ENCODE measurements at regions not wholly inside any gene's neighbourhood (a gene's known extent, or its start where the extent isn't known, plus 50 kb on each side); places are given as distances from the start of the nearest gene placed in this dataset.
"Not testable (repeated sequence)": the region's sequence is repeated elsewhere in the genome, so short reads cannot be mapped to it uniquely, and the experiment has no call there.

DNA sequence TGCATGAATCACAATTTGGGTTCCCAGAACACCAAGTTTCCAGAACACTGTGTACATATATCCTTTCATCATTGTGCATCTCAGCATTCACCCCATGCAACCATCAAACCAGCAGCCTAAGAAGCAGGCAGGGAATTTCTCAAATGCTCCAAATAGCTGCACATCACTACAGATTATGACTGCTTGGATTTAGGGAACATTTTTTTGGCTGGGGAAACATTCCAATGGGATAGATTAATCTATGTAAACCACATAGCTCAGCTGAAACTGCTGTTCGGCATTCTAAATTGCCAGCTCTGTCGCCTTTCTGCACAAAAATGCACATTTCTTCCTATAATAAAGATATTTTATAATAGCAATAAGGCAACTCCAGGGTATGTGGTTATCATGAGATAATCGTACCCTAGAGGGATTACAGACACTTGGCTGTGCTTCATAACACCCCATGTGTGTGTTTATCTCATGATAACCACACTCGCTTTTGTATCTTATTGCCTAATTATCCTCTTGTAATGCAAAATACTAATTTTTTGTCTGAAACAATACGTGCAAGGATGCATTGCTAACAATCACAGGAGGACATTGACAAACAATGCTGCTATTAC lies 483.7 kb upstream of the DPH6 start:
- TF ChIP-seq, protein P1, sequence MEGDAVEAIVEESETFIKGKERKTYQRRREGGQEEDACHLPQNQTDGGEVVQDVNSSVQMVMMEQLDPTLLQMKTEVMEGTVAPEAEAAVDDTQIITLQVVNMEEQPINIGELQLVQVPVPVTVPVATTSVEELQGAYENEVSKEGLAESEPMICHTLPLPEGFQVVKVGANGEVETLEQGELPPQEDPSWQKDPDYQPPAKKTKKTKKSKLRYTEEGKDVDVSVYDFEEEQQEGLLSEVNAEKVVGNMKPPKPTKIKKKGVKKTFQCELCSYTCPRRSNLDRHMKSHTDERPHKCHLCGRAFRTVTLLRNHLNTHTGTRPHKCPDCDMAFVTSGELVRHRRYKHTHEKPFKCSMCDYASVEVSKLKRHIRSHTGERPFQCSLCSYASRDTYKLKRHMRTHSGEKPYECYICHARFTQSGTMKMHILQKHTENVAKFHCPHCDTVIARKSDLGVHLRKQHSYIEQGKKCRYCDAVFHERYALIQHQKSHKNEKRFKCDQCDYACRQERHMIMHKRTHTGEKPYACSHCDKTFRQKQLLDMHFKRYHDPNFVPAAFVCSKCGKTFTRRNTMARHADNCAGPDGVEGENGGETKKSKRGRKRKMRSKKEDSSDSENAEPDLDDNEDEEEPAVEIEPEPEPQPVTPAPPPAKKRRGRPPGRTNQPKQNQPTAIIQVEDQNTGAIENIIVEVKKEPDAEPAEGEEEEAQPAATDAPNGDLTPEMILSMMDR (IDR thresholded peaks at IDR 0.05): no peak
- no peak for TF ChIP-seq POLR2A (IDR thresholded peaks at IDR 0.05)
- intact Hi-C loops (cut with DNase I): loop anchor here in 1 of 2 donors (10.0 kb wide), 1 partner anchor 385 kb away; no protein-coding TSS in a partner anchor
- DNase-seq: no peak
- no peak overlapping the region for H3K4me3 ChIP-seq
- no peaks in the 10 kb centered on the region for H3K4me1 ChIP-seq (replicated peaks in 1 of 2)
- 70 to 76% (median 73%) methylated on average over 5 of the region's 5 CpGs for WGBS, 4 donors
- no peaks in the 10 kb centered on the region for H3K36me3 ChIP-seq (replicated peaks in 1 of 2)
- no peaks in the 10 kb centered on the region for H3K27me3 ChIP-seq
- H3K9me3 ChIP-seq (replicated peaks in 1 of 3): no peaks in the 10 kb centered on the region
- no peak overlapping the region for H3K27ac ChIP-seq

DNA sequence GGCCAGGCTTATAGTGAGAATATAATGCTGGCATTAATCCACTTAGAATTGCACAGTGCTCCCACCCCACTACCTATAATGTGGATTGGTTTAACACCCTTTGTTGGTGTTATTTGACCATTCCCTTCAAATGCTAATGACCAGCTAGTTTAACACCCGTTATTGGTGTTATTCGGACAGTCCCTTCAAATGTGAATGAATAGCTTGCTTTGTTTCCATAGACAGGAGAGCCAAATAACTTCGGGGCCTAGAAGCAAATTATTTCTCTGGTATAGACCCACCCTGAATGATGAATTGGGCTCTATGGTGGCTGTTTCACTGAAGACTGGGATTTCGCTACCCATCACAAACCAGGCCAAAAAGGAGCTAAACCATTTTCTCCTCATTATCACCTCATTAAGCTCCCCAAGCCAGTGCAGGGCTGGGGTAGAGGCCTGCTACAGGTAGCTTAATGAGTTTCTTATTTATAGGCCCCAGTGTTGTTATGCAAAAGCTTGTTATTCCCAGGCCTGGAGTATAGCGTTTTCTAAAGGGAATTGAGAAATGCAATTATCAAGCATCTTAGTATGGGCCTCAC lies 494.1 kb upstream of the DPH6 start:
- Histone ChIP-seq H3K27me3 (no peaks in the 10 kb centered on the region), H3K27ac (no peak overlapping the region), H3K4me3 (no peak overlapping the region), H3K4me1 (replicated peaks in 1 of 2) (no peaks in the 10 kb centered on the region), H3K36me3 (replicated peaks in 1 of 2) (no peaks in the 10 kb centered on the region), H3K9me3 (replicated peaks in 1 of 3) (no peaks in the 10 kb centered on the region)
- 77 to 86% (median 84%) methylated on average over 5 of the region's 5 CpGs for WGBS, 4 donors
- intact Hi-C loops (cut with DNase I): no loop called here
- DNase-seq: no peak
- TF ChIP-seq POLR2A (IDR thresholded peaks at IDR 0.05): no peak
- TF ChIP-seq, protein P1 (IDR thresholded peaks at IDR 0.05): no peak

DNA sequence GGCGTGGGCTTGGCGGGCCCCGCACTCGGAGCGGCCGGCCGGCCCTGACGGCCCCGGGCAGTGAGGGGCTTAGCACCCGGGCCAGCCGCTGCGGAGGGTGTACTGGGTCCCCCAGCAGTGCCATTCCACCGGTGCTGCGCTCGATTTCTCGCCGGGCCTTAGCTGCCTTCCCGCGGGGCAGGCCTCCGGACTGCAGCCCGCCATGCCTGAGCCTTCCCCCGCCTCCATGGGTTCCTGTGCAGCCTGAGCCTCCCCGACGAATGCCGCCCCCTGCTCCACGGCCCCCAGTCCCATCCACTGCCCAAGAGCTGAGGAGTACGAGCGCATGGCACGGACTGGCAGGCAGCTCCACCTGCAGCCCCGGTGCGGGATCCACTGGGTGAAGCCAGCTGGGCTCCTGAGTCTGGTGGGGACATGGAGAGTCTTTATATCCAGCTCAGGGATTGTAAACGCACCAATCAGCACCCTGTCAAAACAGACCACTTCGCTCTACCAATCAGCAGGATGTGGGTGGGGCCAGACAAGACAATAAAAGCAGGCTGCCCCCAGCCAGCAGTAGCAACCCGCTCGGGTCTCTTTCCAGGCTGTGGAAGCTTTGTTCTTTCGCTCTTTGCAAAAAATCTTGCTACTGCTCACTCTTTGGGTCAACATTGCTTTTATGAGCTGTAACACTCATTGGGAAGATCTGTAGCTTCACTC lies 501.2 kb upstream of the DPH6 start:
- intact Hi-C loops (cut with DNase I); DNase-seq; H3K9me3 ChIP-seq (replicated peaks in 1 of 3); H3K27ac ChIP-seq; H3K4me3 ChIP-seq; H3K4me1 ChIP-seq (replicated peaks in 1 of 2); H3K36me3 ChIP-seq (replicated peaks in 1 of 2); H3K27me3 ChIP-seq: not testable (repeated sequence)
- 90 to 94% (median 92%) methylated on average over 20 to 36 of the region's 36 CpGs for WGBS, 4 donors

DNA sequence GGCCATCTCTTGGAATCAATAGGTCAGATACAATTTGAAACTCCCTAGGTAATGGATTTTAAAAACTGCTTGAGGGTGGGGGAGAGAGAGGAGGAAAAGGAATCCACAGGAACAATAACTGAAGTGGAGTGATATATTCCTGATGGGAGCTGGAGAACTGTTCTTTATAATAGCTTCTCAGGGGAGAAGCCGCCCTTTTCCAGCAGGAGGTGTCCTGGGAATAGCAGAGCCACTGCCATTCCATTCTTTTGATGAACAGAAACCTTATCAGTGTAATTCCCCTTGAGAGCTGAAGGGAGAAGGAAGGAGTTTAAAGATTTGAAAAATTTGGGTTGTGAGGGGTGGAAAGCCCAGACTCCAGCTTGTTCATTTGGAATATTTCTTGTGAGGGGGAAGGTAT lies 504.9 kb upstream of the DPH6 start:
- H3K27me3 ChIP-seq: no peaks in the 10 kb centered on the region
- H3K36me3 ChIP-seq (replicated peaks in 1 of 2): no peaks in the 10 kb centered on the region
- H3K27ac ChIP-seq: no peak overlapping the region
- intact Hi-C loops (cut with DNase I): no loop called here
- no peak for DNase-seq
- no peak overlapping the region for H3K4me3 ChIP-seq
- H3K9me3 ChIP-seq (replicated peaks in 1 of 3): no peaks in the 10 kb centered on the region
- WGBS, 4 donors: 62 to 76% (median 67%) methylated on average over 1 of the region's 1 CpG
- no peak for TF ChIP-seq POLR2A (IDR thresholded peaks at IDR 0.05)
- TF ChIP-seq, protein P1 (IDR thresholded peaks at IDR 0.05): no peak
- H3K4me1 ChIP-seq (replicated peaks in 1 of 2): no peaks in the 10 kb centered on the region

DNA sequence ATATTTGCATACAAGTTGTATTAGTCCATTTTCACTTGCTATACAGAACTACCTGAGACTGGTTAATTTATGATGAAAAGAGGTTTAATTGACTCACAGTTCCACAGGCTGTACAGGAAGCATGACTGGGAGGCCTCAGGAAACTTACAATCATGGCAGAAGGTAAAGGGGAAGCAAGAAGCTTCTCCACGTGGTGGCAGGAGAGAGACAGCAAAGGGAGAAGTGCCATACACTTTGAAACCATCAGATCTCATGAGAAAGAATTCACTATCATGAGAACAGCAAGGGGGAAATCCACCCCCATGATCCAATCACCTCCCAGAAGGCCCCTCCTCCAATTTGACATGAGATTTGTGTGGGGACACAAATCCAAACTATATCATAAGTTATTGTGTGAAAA lies 506.7 kb upstream of the DPH6 start:
- H3K36me3 ChIP-seq (replicated peaks in 1 of 2); H3K9me3 ChIP-seq (replicated peaks in 1 of 3); H3K4me3 ChIP-seq; H3K27ac ChIP-seq; intact Hi-C loops (cut with DNase I); H3K27me3 ChIP-seq; H3K4me1 ChIP-seq (replicated peaks in 1 of 2): not testable (repeated sequence)
- 16 to 40% (median 32%) methylated on average over 1 of the region's 1 CpG for WGBS, 4 donors
- DNase-seq: peak in 1 of 7 donors; percentile 5

Measured in adrenal gland (tissue), 9 donors.